ENCODE measurements at regions not wholly inside any gene's neighbourhood (a gene's known extent, or its start where the extent isn't known, plus 50 kb on each side); places are given as distances from the start of the nearest gene placed in this dataset.
"Not testable (repeated sequence)": the region's sequence is repeated elsewhere in the genome, so short reads cannot be mapped to it uniquely, and the experiment has no call there.

DNA sequence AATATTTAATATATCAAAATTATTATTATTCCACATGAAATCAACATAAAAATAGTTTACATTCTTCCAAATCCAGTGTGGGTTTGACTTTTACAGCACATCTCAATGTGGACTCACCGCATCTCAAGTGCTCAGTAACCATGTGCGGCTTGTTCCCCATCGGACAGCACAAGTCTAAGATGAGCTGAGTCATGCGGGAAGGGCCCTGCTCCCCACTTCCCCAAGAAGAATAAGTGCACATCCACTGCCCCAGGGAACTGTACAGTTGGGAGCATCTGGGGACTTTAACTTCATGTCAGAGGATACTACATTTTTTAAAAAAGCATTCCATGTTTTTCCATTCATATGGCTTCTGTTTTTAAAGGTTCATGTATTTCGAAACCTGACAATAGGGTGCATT lies 325.6 kb downstream of the BTBD3 start:
- Mint-ChIP-seq H3K27me3 (peaks cover under 1% of the 10 kb centered on the region), H3K36me3 (no peaks in the 10 kb centered on the region), H3K4me3 (no peak overlapping the region), H3K9me3 (peaks cover 4% of the 10 kb centered on the region), H3K27ac (no peak overlapping the region), H3K4me1 (no peaks in the 10 kb centered on the region)
- DNase-seq (ENCODE audit: low spot score in 2 of 2), result no peak
- no peak for ATAC-seq (ENCODE audit: low read depth)

DNA sequence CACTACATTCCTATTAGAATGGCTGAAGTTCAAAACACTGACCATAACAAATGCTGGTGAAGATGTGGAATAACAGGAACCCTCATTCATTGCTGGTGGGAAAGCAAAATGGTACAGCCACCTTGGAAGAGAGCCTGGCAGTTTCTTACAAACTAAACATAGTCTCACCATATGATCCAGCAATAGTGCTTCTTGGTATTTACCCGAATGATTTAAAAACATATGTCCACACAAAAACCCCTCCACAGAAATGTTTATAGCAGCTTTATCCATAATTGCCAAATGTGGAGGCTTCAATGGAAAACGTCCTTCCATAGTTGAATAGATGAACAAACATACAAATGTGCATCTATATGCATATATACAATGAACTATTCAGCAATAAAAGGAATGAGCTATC lies 330.8 kb downstream of the BTBD3 start:
- ATAC-seq (ENCODE audit: low read depth) (no peak), DNase-seq (ENCODE audit: low spot score in 2 of 2) (no peak)
- Mint-ChIP-seq H3K9me3 (peaks cover 12% of the 10 kb centered on the region), H3K36me3 (no peaks in the 10 kb centered on the region), H3K4me1 (no peaks in the 10 kb centered on the region), H3K27ac (no peak overlapping the region), H3K27me3 (no peaks in the 10 kb centered on the region), H3K4me3 (no peak overlapping the region)

DNA sequence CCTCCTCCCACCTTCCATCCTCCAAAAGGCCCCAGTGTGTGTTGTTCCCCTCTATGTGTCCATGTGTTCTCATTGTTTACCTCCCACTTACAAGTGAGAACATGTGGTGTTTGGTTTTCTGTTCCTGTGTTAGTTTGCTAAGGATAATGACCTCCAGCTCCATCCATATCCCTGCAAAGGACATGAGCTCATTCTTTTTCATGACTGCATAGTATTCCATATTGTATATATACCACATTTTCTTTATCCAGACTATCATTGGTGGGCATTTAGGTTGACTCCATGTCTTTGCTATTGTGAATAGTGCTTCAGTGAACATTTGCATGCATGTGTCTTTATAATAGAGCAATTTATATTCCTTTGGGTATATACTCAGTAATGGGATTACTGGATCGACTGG lies 333.0 kb downstream of the BTBD3 start:
- DNase-seq (ENCODE audit: low spot score in 2 of 2); H3K4me3 Mint-ChIP-seq; H3K9me3 Mint-ChIP-seq; H3K27ac Mint-ChIP-seq; H3K4me1 Mint-ChIP-seq; H3K36me3 Mint-ChIP-seq; H3K27me3 Mint-ChIP-seq; ATAC-seq (ENCODE audit: low read depth): not testable (repeated sequence)

DNA sequence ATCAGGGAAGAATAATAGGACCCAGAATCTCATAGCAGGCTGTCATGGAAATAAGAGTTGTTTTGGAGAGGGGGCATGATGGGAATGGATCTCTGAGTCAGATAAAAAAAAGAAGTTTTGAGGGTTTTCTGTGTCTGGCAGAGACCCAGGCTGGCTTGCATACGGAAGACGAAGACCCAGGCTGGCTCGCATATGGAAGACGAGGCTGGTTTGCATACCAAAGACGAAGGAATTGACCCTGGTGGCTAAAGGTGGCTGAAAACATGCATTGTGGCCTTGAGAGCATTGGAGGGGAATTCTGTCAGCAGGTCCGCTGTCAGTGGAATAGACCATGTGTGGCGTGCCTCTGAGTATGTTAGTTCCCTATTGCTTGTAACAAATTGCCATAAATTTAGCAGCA lies 335.1 kb downstream of the BTBD3 start:
- ATAC-seq (ENCODE audit: low read depth), result no peak

DNA sequence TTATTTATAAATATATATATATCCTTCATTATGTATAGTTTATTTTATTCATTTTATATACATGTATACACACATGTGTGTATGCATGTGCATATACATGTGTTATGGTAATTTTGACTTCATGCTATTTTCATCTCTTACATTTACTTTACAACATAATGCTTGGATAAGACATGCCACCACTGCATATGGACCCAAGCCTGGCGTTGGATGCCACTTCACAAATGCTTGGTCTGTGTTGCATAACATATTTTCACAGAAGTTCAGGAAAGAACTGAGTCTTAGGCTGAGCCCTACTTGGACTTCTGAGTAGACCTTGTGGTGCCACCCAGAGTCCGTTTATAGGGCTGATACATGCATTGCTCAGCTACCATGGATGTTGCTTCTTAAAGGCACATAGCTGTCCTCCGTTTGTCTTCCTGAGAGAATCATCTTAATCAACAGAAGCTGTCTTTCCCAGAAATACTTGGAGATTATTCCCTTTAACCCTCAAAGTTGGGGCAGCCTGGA lies 337.8 kb downstream of the BTBD3 start:
- no peaks in the 10 kb centered on the region for H3K27me3 Mint-ChIP-seq
- ATAC-seq (ENCODE audit: low read depth), result no peak
- no peak for DNase-seq (ENCODE audit: low spot score in 2 of 2)
- H3K9me3 Mint-ChIP-seq, result peaks cover 8% of the 10 kb centered on the region
- no peak overlapping the region for H3K27ac Mint-ChIP-seq
- no peaks in the 10 kb centered on the region for H3K36me3 Mint-ChIP-seq
- no peaks in the 10 kb centered on the region for H3K4me1 Mint-ChIP-seq
- H3K4me3 Mint-ChIP-seq, result no peak overlapping the region

More for the DNA sequence above, 335.1 kb downstream of the BTBD3 start:
- peaks cover 9% of the 10 kb centered on the region for H3K9me3 Mint-ChIP-seq
- no peak overlapping the region for H3K27ac Mint-ChIP-seq
- H3K4me3 Mint-ChIP-seq, result no peak overlapping the region
- no peaks in the 10 kb centered on the region for H3K36me3 Mint-ChIP-seq
- H3K27me3 Mint-ChIP-seq, result no peaks in the 10 kb centered on the region
- no peak for DNase-seq (ENCODE audit: low spot score in 2 of 2)
- H3K4me1 Mint-ChIP-seq, result no peaks in the 10 kb centered on the region

DNA sequence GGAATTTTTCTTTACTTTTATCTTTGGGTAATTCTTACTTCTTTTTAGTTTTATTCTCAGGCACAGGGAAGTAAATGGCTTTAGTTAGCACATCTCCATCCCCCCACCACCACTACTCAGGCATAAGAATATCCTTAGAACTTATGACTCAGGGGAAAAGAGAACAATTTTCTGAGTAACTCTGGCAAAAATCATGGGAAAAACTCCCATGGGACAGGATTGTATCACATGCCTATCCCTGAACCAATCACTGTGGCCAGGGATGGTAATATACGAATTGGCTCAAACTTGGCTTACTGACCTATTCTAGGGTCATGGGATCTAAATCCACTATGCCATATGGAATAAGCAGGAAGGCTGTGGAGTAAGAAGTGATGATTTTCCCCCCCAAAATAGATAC lies 339.1 kb downstream of the BTBD3 start:
- DNase-seq (ENCODE audit: low spot score in 2 of 2), result no peak
- Mint-ChIP-seq H3K4me1 (no peaks in the 10 kb centered on the region), H3K36me3 (no peaks in the 10 kb centered on the region), H3K27me3 (no peaks in the 10 kb centered on the region), H3K4me3 (no peak overlapping the region), H3K27ac (no peak overlapping the region), H3K9me3 (peaks cover 3% of the 10 kb centered on the region)
- no peak for ATAC-seq (ENCODE audit: low read depth)

DNA sequence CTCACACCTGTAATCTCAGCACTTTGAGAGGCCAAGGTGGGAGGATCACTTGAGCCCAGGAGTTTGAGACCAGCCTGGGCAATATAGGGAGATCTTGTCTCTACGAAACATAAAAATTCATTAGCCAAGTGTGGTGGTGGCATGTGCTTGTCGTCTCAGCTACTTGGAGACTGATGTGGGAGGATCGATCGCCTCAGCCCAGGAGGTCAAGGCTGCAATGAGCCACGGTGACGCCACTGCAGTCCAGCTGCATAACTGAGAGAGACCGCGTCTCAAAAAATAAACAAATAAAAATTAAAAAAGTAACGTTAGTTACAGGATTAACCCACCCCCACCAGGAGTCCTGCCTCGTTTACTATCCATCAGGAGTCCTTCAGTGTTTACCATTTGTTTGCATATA lies 345.1 kb downstream of the BTBD3 start:
- DNase-seq (ENCODE audit: low spot score in 2 of 2), result no peak

DNA sequence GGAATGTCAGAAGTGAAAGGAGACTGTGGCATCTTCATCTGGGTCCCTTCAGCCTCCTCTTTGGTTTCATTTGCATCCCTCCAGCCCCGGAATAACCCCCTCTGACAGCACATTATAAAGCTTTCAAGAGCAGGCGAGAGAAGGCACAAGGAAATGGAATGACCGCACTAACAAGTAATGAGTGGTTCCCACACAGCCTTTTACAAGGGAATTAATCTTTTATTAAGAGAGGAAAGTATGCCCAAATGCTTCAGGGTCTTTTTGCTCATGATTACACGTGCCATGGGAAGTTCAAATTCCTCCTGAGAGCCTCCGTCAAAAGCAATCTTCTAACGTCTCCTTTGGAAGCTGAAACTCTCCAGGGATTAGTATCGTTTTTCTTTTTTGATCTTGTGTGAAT lies 347.0 kb downstream of the BTBD3 start:
- ATAC-seq (ENCODE audit: low read depth) (no peak), DNase-seq (ENCODE audit: low spot score in 2 of 2) (no peak)

More for the DNA sequence above, 345.1 kb downstream of the BTBD3 start:
- no peak overlapping the region for H3K27ac Mint-ChIP-seq
- H3K9me3 Mint-ChIP-seq, result peaks cover 3% of the 10 kb centered on the region
- no peak for ATAC-seq (ENCODE audit: low read depth)
- H3K27me3 Mint-ChIP-seq, result no peaks in the 10 kb centered on the region
- H3K36me3 Mint-ChIP-seq, result no peaks in the 10 kb centered on the region
- no peak overlapping the region for H3K4me3 Mint-ChIP-seq
- no peaks in the 10 kb centered on the region for H3K4me1 Mint-ChIP-seq

DNA sequence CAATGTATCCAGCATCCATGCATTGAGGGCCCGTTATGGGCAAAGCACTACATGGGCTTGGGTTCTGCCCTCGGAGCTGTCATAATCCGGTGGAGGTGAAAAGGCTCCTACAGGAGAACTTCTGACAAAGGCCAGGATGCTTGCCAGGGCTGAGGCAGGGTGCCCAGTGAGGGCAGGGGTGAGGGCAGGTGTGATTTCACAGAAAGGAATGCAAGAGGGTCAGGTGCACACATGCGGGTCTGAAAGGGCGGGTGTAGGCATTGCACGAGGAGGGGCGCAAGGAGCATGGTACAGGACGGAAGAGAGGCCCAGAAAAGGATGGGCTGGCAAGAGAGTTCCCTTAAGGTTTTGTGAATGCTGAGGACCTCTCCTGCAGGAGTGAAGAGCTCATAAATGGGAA lies 348.0 kb downstream of the BTBD3 start:
- Mint-ChIP-seq H3K4me1 (no peaks in the 10 kb centered on the region), H3K27me3 (no peaks in the 10 kb centered on the region), H3K36me3 (no peaks in the 10 kb centered on the region), H3K9me3 (peaks cover 3% of the 10 kb centered on the region), H3K4me3 (no peak overlapping the region), H3K27ac (no peak overlapping the region)
- ATAC-seq (ENCODE audit: low read depth) (no peak), DNase-seq (ENCODE audit: low spot score in 2 of 2) (no peak)

More for the DNA sequence above, 347.0 kb downstream of the BTBD3 start:
- peaks cover 3% of the 10 kb centered on the region for H3K9me3 Mint-ChIP-seq
- no peaks in the 10 kb centered on the region for H3K36me3 Mint-ChIP-seq
- H3K27ac Mint-ChIP-seq, result no peak overlapping the region
- H3K4me1 Mint-ChIP-seq, result no peaks in the 10 kb centered on the region
- no peak overlapping the region for H3K4me3 Mint-ChIP-seq
- H3K27me3 Mint-ChIP-seq, result no peaks in the 10 kb centered on the region

DNA sequence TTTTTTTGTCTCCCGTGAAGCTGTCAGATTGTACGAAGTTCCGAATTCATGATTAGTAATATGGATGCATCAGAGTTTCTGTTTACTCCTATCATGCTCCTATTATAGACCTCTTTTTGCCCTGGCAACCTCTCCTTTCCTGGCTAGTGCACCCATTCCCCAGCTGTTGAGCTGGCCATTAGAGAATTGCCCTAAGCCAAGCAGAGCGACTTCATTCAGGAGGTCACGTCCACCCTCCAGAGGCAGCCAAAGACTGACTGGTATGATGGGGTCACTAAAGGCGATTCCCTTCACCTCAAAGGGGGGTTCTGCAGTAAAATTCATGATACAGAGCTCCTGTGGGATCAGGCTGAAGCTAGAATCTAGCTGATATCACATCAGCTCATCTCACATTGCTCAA lies 351.9 kb downstream of the BTBD3 start:
- Mint-ChIP-seq H3K27me3 (no peaks in the 10 kb centered on the region), H3K4me1 (no peaks in the 10 kb centered on the region), H3K27ac (no peak overlapping the region), H3K36me3 (no peaks in the 10 kb centered on the region), H3K9me3 (peaks cover 5% of the 10 kb centered on the region), H3K4me3 (no peak overlapping the region)
- ATAC-seq (ENCODE audit: low read depth) (no peak), DNase-seq (ENCODE audit: low spot score in 2 of 2) (no peak)

DNA sequence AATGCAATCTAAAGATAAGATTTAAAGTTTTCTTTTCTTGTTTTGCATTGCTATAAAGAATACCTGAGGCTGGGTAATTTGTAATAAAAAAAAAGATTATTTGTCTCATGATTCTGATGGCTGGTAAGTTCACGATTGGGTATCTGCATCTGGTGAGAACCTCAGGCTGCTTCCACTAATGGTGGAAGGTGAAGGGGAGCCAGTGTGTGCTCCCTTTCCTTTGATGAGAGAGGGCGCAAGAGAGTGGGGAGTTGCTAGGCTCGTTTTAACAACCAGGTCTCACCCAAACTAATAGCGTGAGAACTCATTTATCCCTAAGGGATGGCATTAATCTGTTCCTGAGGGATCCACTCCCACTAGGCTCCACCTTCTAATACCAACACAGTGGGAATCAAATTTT lies 353.2 kb downstream of the BTBD3 start:
- H3K36me3 Mint-ChIP-seq, result no peaks in the 10 kb centered on the region
- no peaks in the 10 kb centered on the region for H3K4me1 Mint-ChIP-seq
- peaks cover 2% of the 10 kb centered on the region for H3K9me3 Mint-ChIP-seq
- no peaks in the 10 kb centered on the region for H3K27me3 Mint-ChIP-seq
- no peak for ATAC-seq (ENCODE audit: low read depth)
- no peak overlapping the region for H3K4me3 Mint-ChIP-seq
- H3K27ac Mint-ChIP-seq, result no peak overlapping the region
- DNase-seq (ENCODE audit: low spot score in 2 of 2), result no peak

DNA sequence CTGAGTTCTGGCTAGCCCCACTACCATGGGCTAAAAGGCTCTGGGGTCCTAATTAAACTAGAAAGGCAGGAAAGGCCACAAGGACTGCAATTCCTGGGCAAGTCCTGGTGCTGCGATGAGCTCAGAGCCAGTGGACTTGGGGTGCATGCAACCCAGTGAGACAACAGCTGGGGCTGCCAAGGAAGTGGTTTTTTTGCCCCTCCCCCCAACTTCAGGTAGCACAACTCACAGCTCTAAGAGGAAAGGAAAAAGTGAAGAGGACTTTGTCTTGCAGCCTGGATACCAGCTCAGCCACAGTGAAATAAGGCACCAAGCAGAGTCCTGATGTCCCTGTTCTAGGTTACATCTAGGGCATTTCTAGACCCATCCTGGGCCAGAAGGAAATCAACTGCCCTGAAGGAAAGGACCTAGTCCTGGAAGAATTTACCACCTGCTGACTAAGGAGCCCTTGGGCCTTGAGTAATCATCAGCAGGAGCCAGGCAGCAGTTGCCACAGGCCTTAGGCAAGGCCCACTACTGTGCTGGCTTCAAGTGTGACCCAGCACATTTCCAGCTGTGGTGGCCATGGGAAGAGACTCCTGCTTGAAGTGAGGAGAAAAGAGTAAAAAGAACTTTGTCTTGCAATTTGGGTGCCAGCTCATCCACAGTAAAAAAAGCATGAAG lies 358.4 kb downstream of the BTBD3 start:
- Mint-ChIP-seq H3K9me3 (peaks cover 2% of the 10 kb centered on the region), H3K4me1 (no peaks in the 10 kb centered on the region), H3K4me3 (no peak overlapping the region), H3K27ac (no peak overlapping the region), H3K36me3 (no peaks in the 10 kb centered on the region), H3K27me3 (no peaks in the 10 kb centered on the region)
- no peak for ATAC-seq (ENCODE audit: low read depth)
- no peak for DNase-seq (ENCODE audit: low spot score in 2 of 2)

DNA sequence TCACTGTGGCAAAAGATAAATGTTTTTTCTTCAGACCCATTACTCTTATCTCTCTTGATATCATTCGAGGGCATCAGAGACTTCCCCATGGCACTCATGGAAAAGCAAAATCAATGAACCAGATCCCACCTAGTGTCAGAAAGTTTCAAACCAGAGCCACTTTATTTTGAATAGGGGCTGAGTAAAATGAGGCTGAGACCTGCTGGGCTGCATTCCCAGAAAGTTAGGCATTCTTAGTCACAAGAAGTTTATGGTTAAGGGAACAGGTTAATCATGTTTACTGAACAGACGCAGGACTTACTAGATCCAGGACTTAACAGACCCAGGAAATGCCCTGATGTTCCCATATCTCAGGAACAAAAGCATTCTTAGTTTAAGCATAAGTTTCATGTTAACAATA lies 369.9 kb downstream of the BTBD3 start:
- Mint-ChIP-seq H3K4me1 (no peaks in the 10 kb centered on the region), H3K27me3 (no peaks in the 10 kb centered on the region), H3K4me3 (no peak overlapping the region), H3K9me3 (peaks cover 5% of the 10 kb centered on the region), H3K27ac (no peak overlapping the region), H3K36me3 (no peaks in the 10 kb centered on the region)
- DNase-seq (ENCODE audit: low spot score in 2 of 2) (no peak), ATAC-seq (ENCODE audit: low read depth) (no peak)

DNA sequence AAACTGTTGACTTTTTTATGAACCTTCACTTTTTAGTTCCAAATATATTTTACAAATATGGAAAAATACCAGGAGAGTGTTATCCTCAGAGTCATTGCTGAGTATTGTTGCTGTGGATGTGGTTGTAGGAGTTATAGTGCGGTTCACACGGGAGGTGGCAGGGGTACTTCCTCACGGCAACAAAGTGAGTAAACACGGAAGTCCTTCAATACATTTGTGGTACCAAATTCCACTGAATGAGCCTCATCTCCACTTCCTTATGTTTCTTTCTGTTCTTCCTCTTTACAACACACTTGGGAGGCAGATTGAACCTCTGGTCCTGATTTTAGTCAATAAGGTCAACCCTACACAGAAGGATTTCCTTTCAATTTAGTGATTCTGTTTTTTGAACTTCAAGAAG lies 371.8 kb downstream of the BTBD3 start:
- ATAC-seq (ENCODE audit: low read depth), result no peak
- Mint-ChIP-seq H3K4me3 (no peak overlapping the region), H3K4me1 (no peaks in the 10 kb centered on the region), H3K36me3 (peaks cover 2% of the 10 kb centered on the region), H3K27ac (no peak overlapping the region), H3K9me3 (peaks cover 7% of the 10 kb centered on the region), H3K27me3 (no peaks in the 10 kb centered on the region)
- no peak for DNase-seq (ENCODE audit: low spot score in 2 of 2)

DNA sequence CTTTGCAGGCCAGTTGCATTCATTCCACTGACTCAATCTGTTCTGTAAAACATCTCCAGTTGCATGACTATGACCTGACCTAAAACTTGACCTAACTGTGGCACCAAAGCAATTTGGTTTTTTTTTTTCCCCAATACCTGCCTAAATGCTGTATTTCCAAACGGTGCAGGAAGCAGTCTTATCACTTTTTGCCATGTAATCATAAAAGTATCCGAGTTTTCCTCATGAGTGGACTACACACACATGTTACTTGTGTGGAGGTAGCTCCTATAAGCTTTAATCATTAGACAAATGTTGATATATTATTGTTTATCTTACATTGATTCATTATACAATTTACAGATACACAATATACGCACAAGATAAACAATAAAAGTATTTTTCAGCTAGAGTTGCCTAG lies 373.7 kb downstream of the BTBD3 start:
- Mint-ChIP-seq H3K9me3 (peaks cover 10% of the 10 kb centered on the region), H3K4me1 (no peaks in the 10 kb centered on the region), H3K27me3 (no peaks in the 10 kb centered on the region), H3K27ac (no peak overlapping the region), H3K36me3 (peaks cover 2% of the 10 kb centered on the region), H3K4me3 (no peak overlapping the region)
- ATAC-seq (ENCODE audit: low read depth) (no peak), DNase-seq (ENCODE audit: low spot score in 2 of 2) (no peak)

Data from memory B cell (primary cell).